H1 (cell line): ENCODE measurements at regions not wholly inside any gene's neighbourhood (a gene's known extent, or its start where the extent isn't known, plus 50 kb on each side); places are given as distances from the start of the nearest gene placed in this dataset.

Experiments used
- CTCF ChIA-PET: fragments of 300-600 bp; sonication (Branson Sonifier 250); formaldehyde crosslinking; loops from one replicate; lab custom pipeline; 2021; ENCODE audit not compliant: partially characterized antibody; lab: Charles Lee
- POLR2A ChIA-PET: fragments of 300-600 bp; sonication (Branson Sonifier 250); formaldehyde crosslinking; loops from one replicate; lab custom pipeline; 2021; ENCODE audit warnings: inconsistent platforms; ENCODE audit not compliant: partially characterized antibody; lab: Charles Lee
- DNase-seq, 2 experiments: peaks; one replicate each; pipeline versions ENCODE4 v3.0.0 to v3.0.0-alpha.2; 2010 to 2022; ENCODE audit warnings: low spot score in 2 of 2, low read depth in 1 of 2, mixed read lengths in 1 of 2
- FAIRE-seq: peaks from 2 replicates; lab custom pipeline; 2011; peaks lifted over from hg19 to GRCh38; lab: Jason Lieb, UNC
- H2AFZ ChIP-seq: 2 replicates; pipeline ENCODE4 v1.8.1; 2012; ENCODE audit warnings: low read length, inconsistent platforms
- H2AK5ac ChIP-seq: 2 replicates; pipeline ENCODE4 v1.6.1; 2013; ENCODE audit warnings: low read depth, low read length
- H2BK120ac ChIP-seq: replicated peaks from 2 replicates; pipeline ENCODE3; 2013; ENCODE audit warnings: low read depth, low read length, inconsistent platforms
- H2BK12ac ChIP-seq: 2 replicates; pipeline ENCODE4 v1.6.1; 2013; ENCODE audit warnings: low read depth, low read length
- H2BK15ac ChIP-seq: 2 replicates; pipeline ENCODE4 v1.6.1; 2013; ENCODE audit warnings: low read length
- H2BK20ac ChIP-seq: 2 replicates; pipeline ENCODE4 v1.6.1; 2013; ENCODE audit warnings: low read length
- H2BK5ac ChIP-seq: 2 replicates; pipeline ENCODE4 v1.6.1; 2013; ENCODE audit warnings: low read depth, low read length
- H3K14ac ChIP-seq: 2 replicates; pipeline ENCODE4 v1.6.1; 2013; ENCODE audit warnings: inconsistent platforms; ENCODE audit not compliant: insufficient read length
- H3K18ac ChIP-seq: 2 replicates; pipeline ENCODE4 v1.6.1; 2013; ENCODE audit warnings: low read length; ENCODE audit errors: extremely low read depth
- H3K23ac ChIP-seq: 2 replicates; pipeline ENCODE4 v1.6.1; 2013; ENCODE audit warnings: inconsistent platforms; ENCODE audit not compliant: insufficient read length
- H3K23me2 ChIP-seq: 2 replicates; pipeline ENCODE4 v1.6.1; 2013; ENCODE audit warnings: low read depth, low read length
- H3K27ac ChIP-seq: 2 replicates; pipeline ENCODE4 v1.6.1; 2011; ENCODE audit warnings: low read depth, low read length, inconsistent platforms
- H3K27me3 ChIP-seq, 4 experiments: replicated peaks in 1 of 4; 1 replicate in 1 of 4; 2 replicates in 3 of 4; pipeline versions ENCODE4 v1.6.1 to v1.8.1; 2011 to 2013; ENCODE audit warnings: low read length in 3 of 4, mild to moderate bottlenecking in 3 of 4, inconsistent platforms in 2 of 4, mixed read lengths in 2 of 4, moderate library complexity in 1 of 4; ENCODE audit not compliant: control insufficient read depth in 3 of 4, insufficient read depth in 3 of 4; ENCODE audit errors: extremely low read depth in 1 of 4
- H3K36me3 ChIP-seq, 4 experiments: 2 replicates each; pipeline versions ENCODE4 v1.6.1 to v1.8.1; 2011 to 2013; ENCODE audit warnings: mild to moderate bottlenecking in 4 of 4, low read length in 3 of 4, moderate library complexity in 2 of 4, control low read depth in 1 of 4, inconsistent platforms in 1 of 4; ENCODE audit not compliant: insufficient read depth in 4 of 4, control insufficient read depth in 2 of 4
- H3K4ac ChIP-seq: replicated peaks from 2 replicates; pipeline ENCODE3; 2013; ENCODE audit warnings: low read length, low read depth, mixed read lengths, inconsistent platforms; ENCODE audit not compliant: insufficient read length
- H3K4me1 ChIP-seq, 4 experiments: replicated peaks in 1 of 4; 1 replicate in 1 of 4; 2 replicates in 3 of 4; pipeline versions ENCODE4 v1.6.1 to v1.8.1; 2011 to 2013; ENCODE audit warnings: low read length in 3 of 4, inconsistent platforms in 2 of 4, mixed read lengths in 1 of 4; ENCODE audit not compliant: insufficient read depth in 4 of 4, control insufficient read depth in 3 of 4
- H3K4me2 ChIP-seq, 2 experiments: 2 replicates each; pipeline versions ENCODE4 v1.6.1 to v1.8.1; 2011 to 2013; ENCODE audit warnings: low read depth in 2 of 2, low read length in 2 of 2, control low read depth in 1 of 2, inconsistent platforms in 1 of 2, mild to moderate bottlenecking in 1 of 2; ENCODE audit not compliant: insufficient read depth in 1 of 2
- H3K4me3 ChIP-seq, 4 experiments: fragments of 200-600, 300-600 bp in 1 of 4; sonication (generic), shearing (Covaris generic), sonication (Bioruptor Twin) in 1 of 4; 2 replicates each; pipeline versions ENCODE4 v1.5.1 to v1.8.1; 2011 to 2016; ENCODE audit warnings: low read length in 4 of 4, low read depth in 3 of 4, control low read depth in 2 of 4, inconsistent platforms in 2 of 4, mild to moderate bottlenecking in 2 of 4, mixed read lengths in 1 of 4, moderate library complexity in 1 of 4; ENCODE audit not compliant: insufficient read depth in 2 of 4; ENCODE audit errors: extremely low read depth in 1 of 4
- H3K56ac ChIP-seq: replicated peaks from 2 replicates; pipeline ENCODE3; 2013; ENCODE audit warnings: low read depth, mild to moderate bottlenecking, mixed read lengths, low read length, inconsistent platforms; ENCODE audit not compliant: insufficient read length
- H3K79me1 ChIP-seq: 2 replicates; pipeline ENCODE4 v1.6.1; 2013; ENCODE audit warnings: low read depth, low read length, control low read depth
- H3K79me2 ChIP-seq, 2 experiments: 2 replicates each; pipeline versions ENCODE4 v1.6.1 to v1.8.1; 2012 to 2013; ENCODE audit warnings: low read length in 2 of 2, mild to moderate bottlenecking in 2 of 2, inconsistent platforms in 1 of 2; ENCODE audit not compliant: insufficient read depth in 2 of 2, control insufficient read depth in 1 of 2
- H3K9ac ChIP-seq, 4 experiments: replicated peaks in 1 of 4; 1 replicate in 1 of 4; 2 replicates in 3 of 4; pipeline versions ENCODE4 v1.6.1 to v1.8.1; 2011 to 2013; ENCODE audit warnings: low read depth in 3 of 4, low read length in 3 of 4, control low read depth in 2 of 4, mild to moderate bottlenecking in 2 of 4, moderate library complexity in 2 of 4, inconsistent platforms in 1 of 4; ENCODE audit errors: extremely low read depth in 1 of 4
- H3K9me3 ChIP-seq, 2 experiments: 2 replicates each; pipeline versions ENCODE4 v1.6.1 to v1.8.1; 2012 to 2013; ENCODE audit warnings: mild to moderate bottlenecking in 2 of 2, moderate library complexity in 2 of 2, control low read depth in 1 of 2, inconsistent platforms in 1 of 2, low read depth in 1 of 2, low read length in 1 of 2, mixed read lengths in 1 of 2; ENCODE audit not compliant: insufficient read depth in 2 of 2
- H4K20me1 ChIP-seq, 2 experiments: replicated peaks in 1 of 2; 2 replicates each; pipeline versions ENCODE3 to v1.8.1; 2011 to 2013; ENCODE audit warnings: inconsistent platforms in 2 of 2, low read length in 2 of 2, mild to moderate bottlenecking in 1 of 2; ENCODE audit not compliant: insufficient read depth in 2 of 2, control insufficient read depth in 1 of 2
- H4K5ac ChIP-seq: 2 replicates; pipeline ENCODE4 v1.6.1; 2013; ENCODE audit warnings: low read length, low read depth, mixed read lengths, inconsistent platforms; ENCODE audit not compliant: insufficient read length
- H4K8ac ChIP-seq: 2 replicates; pipeline ENCODE4 v1.8.0; 2013; ENCODE audit warnings: mild to moderate bottlenecking, moderate library complexity, low read length, inconsistent platforms; ENCODE audit not compliant: insufficient read depth; ENCODE audit errors: extremely low read depth
- H4K91ac ChIP-seq: replicated peaks from 2 replicates; pipeline ENCODE3; 2013; ENCODE audit warnings: low read length, mixed read lengths, inconsistent platforms; ENCODE audit not compliant: insufficient read length
- GTF2F1 ChIP-seq: IDR thresholded peaks from 2 replicates; pipeline ENCODE4 v1.6.1; 2012; ENCODE audit warnings: low read depth, low read length, improper control_type of control experiment, borderline replicate concordance
- HDAC2 ChIP-seq, 2 experiments: fragments of 300-600 bp in 1 of 2; sonication (generic) in 1 of 2; IDR thresholded peaks; 2 replicates each; pipeline ENCODE4 v1.6.1; 2011 to 2012; ENCODE audit warnings: low read depth in 2 of 2, low read length in 2 of 2, mild to moderate bottlenecking in 2 of 2, moderate library complexity in 2 of 2, borderline replicate concordance in 1 of 2, inconsistent platforms in 1 of 2
- HDAC6 ChIP-seq: IDR thresholded peaks from one replicate; pipeline ENCODE4 v1.7.1; 2012; ENCODE audit warnings: low read depth, mild to moderate bottlenecking, inconsistent platforms, low read length, moderate library complexity
- JUND ChIP-seq: IDR thresholded peaks from 2 replicates; pipeline ENCODE4 v1.6.1; 2011; ENCODE audit warnings: mild to moderate bottlenecking, improper control_type of control experiment, low read length
- KDM1A ChIP-seq: fragments of 200-600, 300-600 bp; sonication (generic); IDR thresholded peaks from 2 replicates; pipeline ENCODE4 v1.7.1; 2016; ENCODE audit warnings: mild to moderate bottlenecking, low read length, borderline replicate concordance
- MAFK ChIP-seq: IDR thresholded peaks from 2 replicates; pipeline ENCODE4 v1.6.1; 2012; ENCODE audit warnings: low read depth, mild to moderate bottlenecking, improper control_type of control experiment, low read length
- PHF8 ChIP-seq: fragments of 200-600 bp; sonication (generic); conservative IDR thresholded peaks from 2 replicates; pipeline ENCODE4 v1.7.1; 2012; ENCODE audit warnings: low read depth, mild to moderate bottlenecking, inconsistent platforms, low read length, moderate library complexity
- RAD21 ChIP-seq, 2 experiments: IDR thresholded peaks in 1 of 2; conservative IDR thresholded peaks in 1 of 2; 2 replicates each; pipeline ENCODE4 v1.6.1; 2011; ENCODE audit warnings: low read depth in 2 of 2, low read length in 2 of 2, improper control_type of control experiment in 1 of 2, inconsistent platforms in 1 of 2, mild to moderate bottlenecking in 1 of 2, moderate library complexity in 1 of 2
- SIN3A ChIP-seq, 2 experiments: IDR thresholded peaks in 1 of 2; conservative IDR thresholded peaks in 1 of 2; 2 replicates each; pipeline ENCODE4 v1.6.1; 2011 to 2012; ENCODE audit warnings: low read length in 2 of 2, improper control_type of control experiment in 1 of 2, low read depth in 1 of 2, mild to moderate bottlenecking in 1 of 2
- SIRT6 ChIP-seq: IDR thresholded peaks from one replicate; pipeline ENCODE4 v1.7.1; 2012; ENCODE audit warnings: low read length, inconsistent platforms
- SP1 ChIP-seq: IDR thresholded peaks from 2 replicates; pipeline ENCODE4 v1.6.1; 2011; ENCODE audit warnings: low read depth, low read length
- SP2 ChIP-seq: IDR thresholded peaks from 2 replicates; pipeline ENCODE4 v1.6.1; 2012; ENCODE audit warnings: mild to moderate bottlenecking, low read length, inconsistent platforms
- SUZ12 ChIP-seq: fragments of 200-600 bp; sonication (generic); IDR thresholded peaks from 2 replicates; pipeline ENCODE4 v1.6.1; 2012; ENCODE audit warnings: mild to moderate bottlenecking, inconsistent platforms, low read length, moderate library complexity, mixed read lengths
- TBP ChIP-seq: IDR thresholded peaks from 2 replicates; pipeline ENCODE4 v1.6.1; 2011; ENCODE audit warnings: low read depth, low read length, improper control_type of control experiment
- WGBS, 2 experiments: shearing (Covaris generic) in 1 of 2; methylation state at CpG; one replicate each; pipeline versions ENCODE4 v1.1.6 to v1.1.7; 2013 to 2015; ENCODE audit warnings: low lambda C conversion rate in 2 of 2, mixed read lengths in 2 of 2, inconsistent platforms in 1 of 2, low coverage in 1 of 2, missing lambda C conversion rate in 1 of 2; ENCODE audit not compliant: insufficient replicate concordance in 2 of 2, insufficient coverage in 1 of 2, insufficient read length in 1 of 2; ENCODE audit errors: extremely low coverage in 1 of 2, missing lambda C conversion rate in 1 of 2; 5-methylcytosine and 5-hydroxymethylcytosine counted together

DNA sequence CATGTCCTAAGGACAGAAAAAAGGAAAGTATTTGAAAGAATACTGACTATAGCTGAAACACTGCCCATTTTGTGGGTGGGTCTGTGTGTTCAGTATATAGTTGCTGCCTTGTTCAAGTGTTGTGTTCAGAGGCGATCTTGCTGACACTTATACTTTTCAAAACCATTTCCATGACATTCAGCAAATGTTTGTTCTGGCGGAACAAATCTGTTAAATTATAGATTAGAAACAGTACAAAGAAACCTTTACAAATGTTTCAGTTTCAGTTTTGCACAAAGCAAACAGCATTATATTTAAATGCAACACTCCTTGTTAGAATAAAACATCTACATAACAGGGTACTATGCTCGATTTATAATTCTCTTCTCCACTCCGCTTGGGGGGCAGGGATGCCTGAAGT, 2276.3 kb downstream of the MAT2B start:
- no peak overlapping the region for H3K4me3 ChIP-seq
- H3K56ac ChIP-seq, result no peak overlapping the region
- H3K4ac ChIP-seq, result no peak overlapping the region
- H3K23me2 ChIP-seq, result no peaks in the 10 kb centered on the region
- FAIRE-seq (no peak), DNase-seq (no peak)
- H4K5ac ChIP-seq, result no peak overlapping the region
- no peaks in the 10 kb centered on the region for H3K79me1 ChIP-seq
- H3K4me2 ChIP-seq, result no peak overlapping the region
- no peaks in the 10 kb centered on the region; a peak in 1 of 4 replicates for H3K9me3 ChIP-seq
- H3K4me1 ChIP-seq, result no peaks in the 10 kb centered on the region
- no peak overlapping the region for H3K9ac ChIP-seq
- no peak overlapping the region for H2BK15ac ChIP-seq
- no peak overlapping the region for H2BK5ac ChIP-seq
- H3K27me3 ChIP-seq, result no peaks in the 10 kb centered on the region
- H2AK5ac ChIP-seq, result no peak overlapping the region
- H2BK12ac ChIP-seq, result no peak overlapping the region
- no peak overlapping the region for H2AFZ ChIP-seq
- no peaks in the 10 kb centered on the region for H4K20me1 ChIP-seq
- H3K79me2 ChIP-seq, result no peaks in the 10 kb centered on the region
- H3K14ac ChIP-seq, result no peak overlapping the region
- 91% methylated on average over 4 of the region's 4 CpGs; no CpG with 5 or more reads in 1 of the 2 experiments for WGBS, 2 experiments
- ChIA-PET POLR2A (no interaction called here), CTCF (interaction anchor here (1.0 kb wide), 1 partner anchor 152 kb away, joined by 3 read pairs; no protein-coding TSS in a partner anchor)
- H3K18ac ChIP-seq, result no peak overlapping the region
- H4K8ac ChIP-seq, result no peak overlapping the region
- no peak overlapping the region for H4K91ac ChIP-seq
- H3K27ac ChIP-seq, result no peak overlapping the region
- no peak overlapping the region for H2BK20ac ChIP-seq
- H3K23ac ChIP-seq, result no peak overlapping the region
- H3K36me3 ChIP-seq, result no peaks in the 10 kb centered on the region
- H2BK120ac ChIP-seq, result no peak overlapping the region
- no peak for TF ChIP-seq PHF8
- TF ChIP-seq SIRT6, result no peak
- TF ChIP-seq SIN3A (conservative IDR thresholded peaks at IDR 0.05 in 1 of 2, IDR thresholded peaks at IDR 0.05 in 1 of 2; ENCODE audit: low read depth in 1 of 2, low read length in 2 of 2), result no peak
- no peak for TF ChIP-seq SP1
- TF ChIP-seq KDM1A, result no peak
- TF ChIP-seq RAD21 (IDR thresholded peaks at IDR 0.05 in 1 of 2, conservative IDR thresholded peaks at IDR 0.05 in 1 of 2; ENCODE audit: low read depth in 2 of 2, low read length in 2 of 2), result no peak
- TF ChIP-seq GTF2F1, result no peak
- no peak for TF ChIP-seq HDAC6
- no peak for TF ChIP-seq SUZ12
- TF ChIP-seq HDAC2 (IDR thresholded peaks at IDR 0.05; ENCODE audit: borderline replicate concordance in 1 of 2, low read depth in 2 of 2, low read length in 2 of 2), result no peak
- no peak for TF ChIP-seq SP2
- no peak for TF ChIP-seq JUND
- TF ChIP-seq TBP, result no peak
- TF ChIP-seq MAFK, result no peak
